ENCODE measurements at regions not wholly inside any gene's neighbourhood (a gene's known extent, or its start where the extent isn't known, plus 50 kb on each side); places are given as distances from the start of the nearest gene placed in this dataset.

DNA sequence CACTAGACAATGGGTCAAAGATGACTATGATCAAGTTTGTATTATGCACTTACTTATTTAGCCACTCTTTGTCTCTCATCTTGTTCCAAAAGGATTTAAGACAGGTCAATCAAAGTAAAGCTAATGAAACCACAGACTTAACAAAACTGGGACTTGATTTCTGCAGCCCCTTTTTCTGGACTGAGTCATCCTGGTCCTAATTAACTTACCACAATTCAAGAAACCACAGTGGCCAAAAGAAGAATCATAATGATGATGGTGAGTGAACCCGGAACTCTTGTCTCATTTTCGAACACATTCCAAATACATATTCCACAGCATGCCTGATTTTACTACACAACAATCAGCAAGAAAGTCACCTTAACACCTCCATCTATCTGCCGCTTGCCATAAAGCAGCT, 1333.0 kb downstream of the ROBO1 start:
- TF ChIP-seq, protein P1, sequence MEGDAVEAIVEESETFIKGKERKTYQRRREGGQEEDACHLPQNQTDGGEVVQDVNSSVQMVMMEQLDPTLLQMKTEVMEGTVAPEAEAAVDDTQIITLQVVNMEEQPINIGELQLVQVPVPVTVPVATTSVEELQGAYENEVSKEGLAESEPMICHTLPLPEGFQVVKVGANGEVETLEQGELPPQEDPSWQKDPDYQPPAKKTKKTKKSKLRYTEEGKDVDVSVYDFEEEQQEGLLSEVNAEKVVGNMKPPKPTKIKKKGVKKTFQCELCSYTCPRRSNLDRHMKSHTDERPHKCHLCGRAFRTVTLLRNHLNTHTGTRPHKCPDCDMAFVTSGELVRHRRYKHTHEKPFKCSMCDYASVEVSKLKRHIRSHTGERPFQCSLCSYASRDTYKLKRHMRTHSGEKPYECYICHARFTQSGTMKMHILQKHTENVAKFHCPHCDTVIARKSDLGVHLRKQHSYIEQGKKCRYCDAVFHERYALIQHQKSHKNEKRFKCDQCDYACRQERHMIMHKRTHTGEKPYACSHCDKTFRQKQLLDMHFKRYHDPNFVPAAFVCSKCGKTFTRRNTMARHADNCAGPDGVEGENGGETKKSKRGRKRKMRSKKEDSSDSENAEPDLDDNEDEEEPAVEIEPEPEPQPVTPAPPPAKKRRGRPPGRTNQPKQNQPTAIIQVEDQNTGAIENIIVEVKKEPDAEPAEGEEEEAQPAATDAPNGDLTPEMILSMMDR (IDR thresholded peaks at IDR 0.05): no peak
- TF ChIP-seq POLR2A (IDR thresholded peaks at IDR 0.05): no peak

Measured in esophagus squamous epithelium (tissue), 4 donors.